Liver (tissue), 8 donors: ENCODE measurements at regions not wholly inside any gene's neighbourhood (a gene's known extent, or its start where the extent isn't known, plus 50 kb on each side); places are given as distances from the start of the nearest gene placed in this dataset.

ENCODE experiments used
- DNase-seq: peaks from one replicate; pipeline ENCODE4 v3.0.0-alpha.2; 2017; ENCODE audit warnings: low spot score
- H3K27ac ChIP-seq, 2 donors: one replicate each; pipeline ENCODE4 v1.7.0; 2013; ENCODE audit warnings: inconsistent platforms in 2 of 2, low read length in 2 of 2, control low read depth in 1 of 2, low read depth in 1 of 2, mild to moderate bottlenecking in 1 of 2
- H3K27me3 ChIP-seq, 4 donors: one replicate each; pipeline versions ENCODE4 v1.6.1 to v1.7.0; 2013; ENCODE audit warnings: low read length in 3 of 4, inconsistent platforms in 1 of 4, mild to moderate bottlenecking in 1 of 4, moderate library complexity in 1 of 4; ENCODE audit not compliant: control insufficient read depth in 4 of 4, insufficient read depth in 4 of 4
- H3K36me3 ChIP-seq, 4 donors: one replicate each; pipeline versions ENCODE4 v1.6.1 to v1.7.0; 2013; ENCODE audit warnings: low read length in 3 of 4, mild to moderate bottlenecking in 3 of 4, low read depth in 1 of 4, moderate library complexity in 1 of 4; ENCODE audit not compliant: control insufficient read depth in 4 of 4, insufficient read depth in 3 of 4
- H3K4me1 ChIP-seq, 4 donors: one replicate each; pipeline versions ENCODE4 v1.6.1 to v1.7.0; 2013; ENCODE audit warnings: low read length in 3 of 4, mild to moderate bottlenecking in 3 of 4, moderate library complexity in 1 of 4; ENCODE audit not compliant: control insufficient read depth in 4 of 4, insufficient read depth in 4 of 4
- H3K4me3 ChIP-seq, 3 donors: one replicate each; pipeline versions ENCODE4 v1.6.1 to v1.7.0; 2013; ENCODE audit warnings: low read length in 3 of 3, control low read depth in 1 of 3, low read depth in 1 of 3, mild to moderate bottlenecking in 1 of 3
- H3K9ac ChIP-seq, 2 donors: one replicate each; pipeline ENCODE4 v1.7.0; 2013; ENCODE audit warnings: low read length in 2 of 2, mild to moderate bottlenecking in 2 of 2, moderate library complexity in 2 of 2, control low read depth in 1 of 2, low read depth in 1 of 2
- H3K9me3 ChIP-seq, 4 donors: one replicate each; pipeline versions ENCODE4 v1.6.1 to v1.7.0; 2013; ENCODE audit warnings: low read length in 3 of 4; ENCODE audit not compliant: control insufficient read depth in 4 of 4
- EGR1 ChIP-seq, 2 donors: IDR thresholded peaks; 2 replicates each; pipeline ENCODE4 v1.6.1; 2016 to 2018; ENCODE audit warnings: antibody characterized with exemption in 2 of 2, low read depth in 2 of 2
- FOXA1 ChIP-seq: IDR thresholded peaks from 2 replicates; pipeline ENCODE4 v1.6.1; 2016; ENCODE audit warnings: antibody characterized with exemption
- FOXA2 ChIP-seq: IDR thresholded peaks from 2 replicates; pipeline ENCODE4 v1.6.1; 2016; ENCODE audit warnings: antibody characterized with exemption
- GABPA ChIP-seq, 2 donors: IDR thresholded peaks in 1 of 2; conservative IDR thresholded peaks in 1 of 2; 2 replicates each; pipeline ENCODE4 v1.6.1; 2016; ENCODE audit warnings: antibody characterized with exemption in 2 of 2, mild to moderate bottlenecking in 1 of 2, moderate library complexity in 1 of 2
- HNF4A ChIP-seq, 2 donors: conservative IDR thresholded peaks; 2 replicates each; pipeline ENCODE4 v1.6.1; 2016; ENCODE audit warnings: antibody characterized with exemption in 2 of 2, mild to moderate bottlenecking in 2 of 2
- HNF4G ChIP-seq: IDR thresholded peaks from 2 replicates; pipeline ENCODE4 v1.6.1; 2016; ENCODE audit warnings: antibody characterized with exemption
- JUND ChIP-seq, 2 donors: IDR thresholded peaks; 2 replicates each; pipeline ENCODE4 v1.6.1; 2016; ENCODE audit warnings: antibody characterized with exemption in 2 of 2
- MAX ChIP-seq: IDR thresholded peaks from 2 replicates; pipeline ENCODE4 v1.6.1; 2016; ENCODE audit warnings: antibody characterized with exemption
- NR2F2 ChIP-seq: IDR thresholded peaks from 2 replicates; pipeline ENCODE4 v1.6.1; 2016; ENCODE audit warnings: antibody characterized with exemption
- RAD21 ChIP-seq, 2 donors: IDR thresholded peaks; 2 replicates each; pipeline ENCODE4 v1.6.1; 2016; ENCODE audit warnings: antibody characterized with exemption in 2 of 2, mild to moderate bottlenecking in 2 of 2
- REST ChIP-seq: IDR thresholded peaks from 2 replicates; pipeline ENCODE4 v1.6.1; 2016; ENCODE audit warnings: antibody characterized with exemption, mild to moderate bottlenecking
- RXRA ChIP-seq, 2 donors: IDR thresholded peaks; 2 replicates each; pipeline ENCODE4 v1.6.1; 2017 to 2018; ENCODE audit warnings: antibody characterized with exemption in 2 of 2, mild to moderate bottlenecking in 1 of 2
- SP1 ChIP-seq: IDR thresholded peaks from 2 replicates; pipeline ENCODE4 v1.6.1; 2018; ENCODE audit warnings: antibody characterized with exemption, mild to moderate bottlenecking
- TAF1 ChIP-seq: conservative IDR thresholded peaks from 2 replicates; pipeline ENCODE4 v1.6.1; 2016; ENCODE audit warnings: antibody characterized with exemption, mild to moderate bottlenecking
- YY1 ChIP-seq: IDR thresholded peaks from 2 replicates; pipeline ENCODE4 v1.6.1; 2016; ENCODE audit warnings: antibody characterized with exemption, mild to moderate bottlenecking
- WGBS: extraction: QIAGEN DNeasy Blood & Tissue Kit; methylation state at CpG from one replicate; pipeline ENCODE4 v1.1.7; 2013; 5-methylcytosine and 5-hydroxymethylcytosine counted together
- TF ChIP-seq, protein P1 (sequence below): fragments of 150-350 bp; IDR thresholded peaks from 2 replicates; pipeline ENCODE4 v1.5.1; 2017; ENCODE audit warnings: improper control_type of control experiment, low read depth, low read length; ENCODE audit not compliant: missing input control
- TF ChIP-seq, protein P2 (sequence below): IDR thresholded peaks from 2 replicates; pipeline ENCODE4 v1.6.1; 2016; ENCODE audit warnings: antibody characterized with exemption
- donor health status: healthy.
- donor health status: healthy.
- donor health status: healthy.
- donor health status: healthy.
- donor health status: healthy.

- no peak overlapping the region for H3K4me3 ChIP-seq
- peaks cover 0 to 3% (median 0%) of the 10 kb centered on the region in 4 donors for H3K9me3 ChIP-seq
- TF ChIP-seq TAF1 (no peak), FOXA2 (no peak), HNF4A (conservative IDR thresholded peaks at IDR 0.05) (no peak), YY1 (no peak), MAX (no peak), HNF4G (no peak), NR2F2 (no peak), REST (no peak), RXRA (IDR thresholded peaks at IDR 0.05) (no peak), JUND (IDR thresholded peaks at IDR 0.05) (no peak), EGR1 (IDR thresholded peaks at IDR 0.05; ENCODE audit: low read depth in 2 of 2) (no peak), RAD21 (IDR thresholded peaks at IDR 0.05) (no peak), GABPA (IDR thresholded peaks at IDR 0.05 in 1 of 2, conservative IDR thresholded peaks at IDR 0.05 in 1 of 2) (no peak)
- TF ChIP-seq, protein P1, sequence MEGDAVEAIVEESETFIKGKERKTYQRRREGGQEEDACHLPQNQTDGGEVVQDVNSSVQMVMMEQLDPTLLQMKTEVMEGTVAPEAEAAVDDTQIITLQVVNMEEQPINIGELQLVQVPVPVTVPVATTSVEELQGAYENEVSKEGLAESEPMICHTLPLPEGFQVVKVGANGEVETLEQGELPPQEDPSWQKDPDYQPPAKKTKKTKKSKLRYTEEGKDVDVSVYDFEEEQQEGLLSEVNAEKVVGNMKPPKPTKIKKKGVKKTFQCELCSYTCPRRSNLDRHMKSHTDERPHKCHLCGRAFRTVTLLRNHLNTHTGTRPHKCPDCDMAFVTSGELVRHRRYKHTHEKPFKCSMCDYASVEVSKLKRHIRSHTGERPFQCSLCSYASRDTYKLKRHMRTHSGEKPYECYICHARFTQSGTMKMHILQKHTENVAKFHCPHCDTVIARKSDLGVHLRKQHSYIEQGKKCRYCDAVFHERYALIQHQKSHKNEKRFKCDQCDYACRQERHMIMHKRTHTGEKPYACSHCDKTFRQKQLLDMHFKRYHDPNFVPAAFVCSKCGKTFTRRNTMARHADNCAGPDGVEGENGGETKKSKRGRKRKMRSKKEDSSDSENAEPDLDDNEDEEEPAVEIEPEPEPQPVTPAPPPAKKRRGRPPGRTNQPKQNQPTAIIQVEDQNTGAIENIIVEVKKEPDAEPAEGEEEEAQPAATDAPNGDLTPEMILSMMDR = no peak
- DNase-seq = no peak
- H3K27me3 ChIP-seq = no peaks in the 10 kb centered on the region
- no peak overlapping the region for H3K27ac ChIP-seq
- H3K9ac ChIP-seq = no peak overlapping the region
- H3K4me1 ChIP-seq = no peaks in the 10 kb centered on the region
- H3K36me3 ChIP-seq = no peaks in the 10 kb centered on the region
- 84% methylated on average over 7 of the region's 7 CpGs for WGBS
Measured at GRCh38 chr7:98553666-98554065, 63.4 kb upstream of the NPTX2 start.

GRCh38 chr7:98551611-98552273 is 65.3 kb upstream of the NPTX2 start:
- H3K4me3 ChIP-seq = no peak overlapping the region
- 74% methylated on average over 9 of the region's 9 CpGs for WGBS
- no peaks in the 10 kb centered on the region for H3K4me1 ChIP-seq
- no peak overlapping the region for H3K9ac ChIP-seq
- no peak overlapping the region for H3K27ac ChIP-seq
- no peaks in the 10 kb centered on the region for H3K27me3 ChIP-seq
- no peaks in the 10 kb centered on the region for H3K36me3 ChIP-seq
- TF ChIP-seq, protein P2, sequence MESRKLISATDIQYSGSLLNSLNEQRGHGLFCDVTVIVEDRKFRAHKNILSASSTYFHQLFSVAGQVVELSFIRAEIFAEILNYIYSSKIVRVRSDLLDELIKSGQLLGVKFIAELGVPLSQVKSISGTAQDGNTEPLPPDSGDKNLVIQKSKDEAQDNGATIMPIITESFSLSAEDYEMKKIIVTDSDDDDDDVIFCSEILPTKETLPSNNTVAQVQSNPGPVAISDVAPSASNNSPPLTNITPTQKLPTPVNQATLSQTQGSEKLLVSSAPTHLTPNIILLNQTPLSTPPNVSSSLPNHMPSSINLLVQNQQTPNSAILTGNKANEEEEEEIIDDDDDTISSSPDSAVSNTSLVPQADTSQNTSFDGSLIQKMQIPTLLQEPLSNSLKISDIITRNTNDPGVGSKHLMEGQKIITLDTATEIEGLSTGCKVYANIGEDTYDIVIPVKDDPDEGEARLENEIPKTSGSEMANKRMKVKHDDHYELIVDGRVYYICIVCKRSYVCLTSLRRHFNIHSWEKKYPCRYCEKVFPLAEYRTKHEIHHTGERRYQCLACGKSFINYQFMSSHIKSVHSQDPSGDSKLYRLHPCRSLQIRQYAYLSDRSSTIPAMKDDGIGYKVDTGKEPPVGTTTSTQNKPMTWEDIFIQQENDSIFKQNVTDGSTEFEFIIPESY = no peak
- TF ChIP-seq HNF4A (conservative IDR thresholded peaks at IDR 0.05) (no peak), YY1 (no peak), GABPA (IDR thresholded peaks at IDR 0.05 in 1 of 2, conservative IDR thresholded peaks at IDR 0.05 in 1 of 2) (no peak), RAD21 (IDR thresholded peaks at IDR 0.05) (no peak), FOXA1 (no peak), SP1 (no peak)
- TF ChIP-seq, protein P1 = no peak
- no peak for DNase-seq
- peaks cover 0 to 3% (median 0%) of the 10 kb centered on the region in 4 donors for H3K9me3 ChIP-seq
